ENCODE measurements at regions not wholly inside any gene's neighbourhood (a gene's known extent, or its start where the extent isn't known, plus 50 kb on each side); places are given as distances from the start of the nearest gene placed in this dataset.
A peak's percentile ranks its signal among the peaks of the same experiment; 100 is the strongest.
"Not testable (repeated sequence)": the region's sequence is repeated elsewhere in the genome, so short reads cannot be mapped to it uniquely, and the experiment has no call there.

DNA sequence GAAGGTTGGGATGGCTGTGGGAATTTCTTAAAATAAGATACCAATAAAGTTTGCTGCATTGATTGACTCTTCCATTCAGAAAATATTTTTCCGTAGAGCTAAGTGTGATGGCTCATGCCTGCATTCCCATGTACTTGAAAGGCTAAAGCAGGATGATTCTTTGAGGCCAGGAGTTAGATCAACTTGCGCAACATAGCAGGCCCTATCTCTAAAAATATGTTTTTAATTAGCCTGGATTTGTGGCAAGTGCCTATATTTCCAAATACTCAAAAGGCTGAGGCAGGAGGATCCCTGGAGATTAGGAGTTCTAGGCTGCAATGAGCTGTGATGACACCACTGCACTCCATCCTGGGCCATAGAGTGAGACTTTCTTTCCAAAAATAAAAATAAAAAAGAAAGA, 431.2 kb upstream of the PTCHD4 start:
- no peak for DNase-seq (ENCODE audit: low read depth)
- TF ChIP-seq MYC (IDR thresholded peaks at IDR 0.05; ENCODE audit: low read depth, low read length) (no peak), MAX (IDR thresholded peaks at IDR 0.05; ENCODE audit: low read depth, low read length) (no peak), POLR2A (IDR thresholded peaks at IDR 0.05; ENCODE audit: extremely low read depth, insufficient read length) (no peak)
- TF ChIP-seq, protein P1, sequence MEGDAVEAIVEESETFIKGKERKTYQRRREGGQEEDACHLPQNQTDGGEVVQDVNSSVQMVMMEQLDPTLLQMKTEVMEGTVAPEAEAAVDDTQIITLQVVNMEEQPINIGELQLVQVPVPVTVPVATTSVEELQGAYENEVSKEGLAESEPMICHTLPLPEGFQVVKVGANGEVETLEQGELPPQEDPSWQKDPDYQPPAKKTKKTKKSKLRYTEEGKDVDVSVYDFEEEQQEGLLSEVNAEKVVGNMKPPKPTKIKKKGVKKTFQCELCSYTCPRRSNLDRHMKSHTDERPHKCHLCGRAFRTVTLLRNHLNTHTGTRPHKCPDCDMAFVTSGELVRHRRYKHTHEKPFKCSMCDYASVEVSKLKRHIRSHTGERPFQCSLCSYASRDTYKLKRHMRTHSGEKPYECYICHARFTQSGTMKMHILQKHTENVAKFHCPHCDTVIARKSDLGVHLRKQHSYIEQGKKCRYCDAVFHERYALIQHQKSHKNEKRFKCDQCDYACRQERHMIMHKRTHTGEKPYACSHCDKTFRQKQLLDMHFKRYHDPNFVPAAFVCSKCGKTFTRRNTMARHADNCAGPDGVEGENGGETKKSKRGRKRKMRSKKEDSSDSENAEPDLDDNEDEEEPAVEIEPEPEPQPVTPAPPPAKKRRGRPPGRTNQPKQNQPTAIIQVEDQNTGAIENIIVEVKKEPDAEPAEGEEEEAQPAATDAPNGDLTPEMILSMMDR (IDR thresholded peaks at IDR 0.05; ENCODE audit: low read depth, low read length) = no peak
- no peak overlapping the region for H3K4me3 ChIP-seq (ENCODE audit: low read depth, low read length)

- no peak overlapping the region for H3K4me3 ChIP-seq (ENCODE audit: low read depth, low read length)
- no peak for DNase-seq (ENCODE audit: low read depth)
- TF ChIP-seq, protein P1 (IDR thresholded peaks at IDR 0.05; ENCODE audit: low read depth, low read length) = no peak
These were observed 430.7 kb upstream of the PTCHD4 start for GRCh38 chr6:48541649-48542048.

DNA sequence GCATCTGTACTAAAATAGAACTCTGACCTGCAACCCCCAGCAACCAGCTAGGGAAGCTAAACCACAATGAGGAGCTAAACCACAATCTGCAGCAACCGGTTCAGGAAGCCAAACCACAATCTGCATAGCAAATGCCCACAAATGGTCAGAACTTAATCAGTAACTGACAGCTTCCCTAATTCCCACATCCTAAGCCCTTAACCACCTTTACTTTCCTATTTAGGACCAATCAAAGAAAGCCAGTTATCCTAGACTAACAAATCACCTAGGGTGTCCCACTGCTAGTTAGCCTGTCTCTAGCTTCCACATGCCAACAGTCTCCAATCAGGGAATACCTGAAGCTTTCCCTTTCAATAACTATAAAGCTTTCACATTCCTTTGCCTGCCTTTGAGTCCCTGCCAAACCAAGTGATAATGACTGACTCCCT, 424.6 kb upstream of the PTCHD4 start:
- no peak overlapping the region for H3K4me3 ChIP-seq (ENCODE audit: low read depth, low read length)
- DNase-seq (ENCODE audit: low read depth) = peak; percentile 73
- TF ChIP-seq MAX (IDR thresholded peaks at IDR 0.05; ENCODE audit: low read depth, low read length) = no peak
- TF ChIP-seq, protein P1 (IDR thresholded peaks at IDR 0.05; ENCODE audit: low read depth, low read length) = no peak
- no peak for TF ChIP-seq POLR2A (IDR thresholded peaks at IDR 0.05; ENCODE audit: extremely low read depth, insufficient read length)
- no peak for TF ChIP-seq MYC (IDR thresholded peaks at IDR 0.05; ENCODE audit: low read depth, low read length)

- H3K4me3 ChIP-seq (ENCODE audit: low read depth, low read length); DNase-seq (ENCODE audit: low read depth): not testable (repeated sequence)
These were observed 420.0 kb upstream of the PTCHD4 start for GRCh38 chr6:48530978-48531377.

- no peak overlapping the region for H3K4me3 ChIP-seq (ENCODE audit: low read depth, low read length)
- TF ChIP-seq, protein P1 (IDR thresholded peaks at IDR 0.05; ENCODE audit: low read depth, low read length) = no peak
- TF ChIP-seq POLR2A (IDR thresholded peaks at IDR 0.05; ENCODE audit: extremely low read depth, insufficient read length) (no peak), MAX (IDR thresholded peaks at IDR 0.05; ENCODE audit: low read depth, low read length) (no peak), MYC (IDR thresholded peaks at IDR 0.05; ENCODE audit: low read depth, low read length) (no peak)
- no peak for DNase-seq (ENCODE audit: low read depth)
These were observed 414.9 kb upstream of the PTCHD4 start for GRCh38 chr6:48525849-48526248.

GRCh38 chr6:48520951-48521350, 410.0 kb upstream of the PTCHD4 start:
- no peak for TF ChIP-seq MAX (IDR thresholded peaks at IDR 0.05; ENCODE audit: low read depth, low read length)
- no peak for DNase-seq (ENCODE audit: low read depth)

DNA sequence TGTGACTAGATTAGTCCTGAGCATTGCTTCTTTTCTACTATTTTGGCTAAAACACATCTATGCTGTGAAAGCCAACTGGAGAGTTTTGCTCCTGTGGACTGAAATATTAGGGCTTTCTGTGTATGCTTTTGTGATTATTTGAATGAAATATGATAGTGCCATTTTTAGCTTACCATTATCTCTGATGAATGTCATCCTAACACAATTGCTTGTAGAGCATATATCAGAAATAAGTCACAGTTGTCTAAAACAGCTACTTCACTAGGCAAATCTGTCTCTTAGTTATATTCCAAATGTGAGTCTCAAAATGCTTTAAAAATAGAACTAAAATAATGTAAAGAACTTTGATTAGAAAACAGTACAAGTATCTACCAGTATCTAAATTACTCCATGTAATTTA, 401.4 kb upstream of the PTCHD4 start:
- no peak overlapping the region for H3K4me3 ChIP-seq (ENCODE audit: low read depth, low read length)
- no peak for TF ChIP-seq MAX (IDR thresholded peaks at IDR 0.05; ENCODE audit: low read depth, low read length)
- TF ChIP-seq POLR2A (IDR thresholded peaks at IDR 0.05; ENCODE audit: extremely low read depth, insufficient read length) = no peak
- TF ChIP-seq, protein P1 (IDR thresholded peaks at IDR 0.05; ENCODE audit: low read depth, low read length) = no peak
- TF ChIP-seq MYC (IDR thresholded peaks at IDR 0.05; ENCODE audit: low read depth, low read length) = no peak
- no peak for DNase-seq (ENCODE audit: low read depth)

More at GRCh38 chr6:48520951-48521350, 410.0 kb upstream of the PTCHD4 start:
- H3K4me3 ChIP-seq (ENCODE audit: low read depth, low read length) = no peak overlapping the region

All from NB4 (cell line).